ENCODE measurements at regions not wholly inside any gene's neighbourhood (a gene's known extent, or its start where the extent isn't known, plus 50 kb on each side); places are given as distances from the start of the nearest gene placed in this dataset.
"Not testable (repeated sequence)": the region's sequence is repeated elsewhere in the genome, so short reads cannot be mapped to it uniquely, and the experiment has no call there.

- H3K27me3 ChIP-seq: no peaks in the 10 kb centered on the region
- no peak for TF ChIP-seq POLR2A (IDR thresholded peaks at IDR 0.05; ENCODE audit: low read depth)
- no peak for TF ChIP-seq EP300 (IDR thresholded peaks at IDR 0.05)
- TF ChIP-seq CTCF (IDR thresholded peaks at IDR 0.05): no peak
- TF ChIP-seq POLR2AphosphoS5 (IDR thresholded peaks at IDR 0.05): no peak
- intact Hi-C loops (cut with DNase I): no loop called here
Observed at GRCh38 chr15:92749216-92749615, 93.6 kb upstream of the FAM174B start.

GRCh38 chr15:92749946-92750345 is 94.4 kb upstream of the FAM174B start:
- 90% methylated on average over 4 of the region's 4 CpGs for WGBS
- intact Hi-C loops (cut with DNase I): no loop called here
- H3K27ac ChIP-seq (replicated peaks in 1 of 4): no peak overlapping the region
- H3K4me1 ChIP-seq: no peaks in the 10 kb centered on the region
- H3K9me3 ChIP-seq: no peaks in the 10 kb centered on the region
- TF ChIP-seq EP300 (IDR thresholded peaks at IDR 0.05) (no peak), POLR2A (IDR thresholded peaks at IDR 0.05; ENCODE audit: low read depth) (no peak), CTCF (IDR thresholded peaks at IDR 0.05) (no peak), POLR2AphosphoS5 (IDR thresholded peaks at IDR 0.05) (no peak)
- no peak for DNase-seq (ENCODE audit: extremely low spot score)
- H3K27me3 ChIP-seq: no peaks in the 10 kb centered on the region
- no peaks in the 10 kb centered on the region for H3K36me3 ChIP-seq
- H3K4me3 ChIP-seq: no peak overlapping the region

More at GRCh38 chr15:92749216-92749615, 93.6 kb upstream of the FAM174B start:
- no peaks in the 10 kb centered on the region for H3K4me1 ChIP-seq
- H3K4me3 ChIP-seq: no peak overlapping the region
- WGBS: 61% methylated on average over 4 of the region's 4 CpGs
- H3K36me3 ChIP-seq: no peaks in the 10 kb centered on the region
- peaks cover 0 to 1% (median 0%) of the 10 kb centered on the region in 4 donors for H3K9me3 ChIP-seq
- no peak for DNase-seq (ENCODE audit: extremely low spot score)
- no peak overlapping the region for H3K27ac ChIP-seq (replicated peaks in 1 of 4)

DNA sequence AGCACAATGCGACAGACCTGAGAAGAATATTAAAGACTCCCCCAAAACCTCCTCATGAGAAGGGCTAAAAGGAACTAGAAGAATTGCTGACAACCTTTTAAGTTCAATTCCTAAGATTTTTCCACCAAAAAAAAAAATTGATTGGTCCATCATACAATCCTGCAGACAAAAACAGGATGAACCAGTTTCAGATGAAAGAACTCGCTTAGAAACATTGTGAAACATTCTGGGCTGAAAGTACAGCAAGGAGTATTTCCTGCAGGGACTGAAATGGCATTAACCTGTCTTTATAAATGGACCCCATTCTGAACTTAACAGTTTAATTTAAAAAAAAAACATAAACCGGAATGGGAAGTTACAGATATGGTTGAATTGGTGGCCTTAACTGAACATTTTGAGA is 96.0 kb upstream of the FAM174B start:
- 87% methylated on average over 3 of the region's 3 CpGs for WGBS
- no peaks in the 10 kb centered on the region for H3K9me3 ChIP-seq
- no peaks in the 10 kb centered on the region for H3K36me3 ChIP-seq
- H3K4me3 ChIP-seq: no peak overlapping the region
- DNase-seq (ENCODE audit: extremely low spot score): no peak
- TF ChIP-seq CTCF (IDR thresholded peaks at IDR 0.05): no peak
- TF ChIP-seq EP300 (IDR thresholded peaks at IDR 0.05): no peak
- TF ChIP-seq POLR2AphosphoS5 (IDR thresholded peaks at IDR 0.05): no peak
- TF ChIP-seq POLR2A (IDR thresholded peaks at IDR 0.05; ENCODE audit: low read depth): no peak
- intact Hi-C loops (cut with DNase I): no loop called here
- H3K27me3 ChIP-seq: no peaks in the 10 kb centered on the region
- no peaks in the 10 kb centered on the region for H3K4me1 ChIP-seq
- no peak overlapping the region for H3K27ac ChIP-seq (replicated peaks in 1 of 4)

DNA sequence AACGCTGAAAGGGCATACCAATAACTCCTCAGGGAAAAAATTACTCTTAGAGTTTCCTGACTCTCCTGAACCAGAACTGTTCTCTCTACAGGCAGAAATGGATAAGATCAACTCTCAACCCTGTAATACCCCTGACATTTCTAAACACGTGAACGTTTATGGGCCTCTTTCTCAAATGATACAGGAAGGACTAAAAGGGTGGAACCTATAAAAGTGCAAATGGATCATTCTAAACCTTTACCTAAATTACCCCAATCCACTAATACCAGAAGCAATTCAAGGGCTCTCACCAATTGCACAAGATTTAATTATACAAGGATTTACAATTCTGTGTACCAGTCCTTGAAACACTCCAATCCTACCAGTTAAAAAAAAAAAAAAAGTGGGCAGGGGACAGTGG is 98.0 kb upstream of the FAM174B start:
- no peaks in the 10 kb centered on the region for H3K36me3 ChIP-seq
- no peak for DNase-seq (ENCODE audit: extremely low spot score)
- no peak overlapping the region for H3K4me3 ChIP-seq
- H3K9me3 ChIP-seq: no peaks in the 10 kb centered on the region
- no peaks in the 10 kb centered on the region for H3K27me3 ChIP-seq
- intact Hi-C loops (cut with DNase I): no loop called here
- TF ChIP-seq POLR2AphosphoS5 (IDR thresholded peaks at IDR 0.05) (no peak), POLR2A (IDR thresholded peaks at IDR 0.05; ENCODE audit: low read depth) (no peak), EP300 (IDR thresholded peaks at IDR 0.05) (no peak), CTCF (IDR thresholded peaks at IDR 0.05) (no peak)
- 59% methylated on average over 3 of the region's 3 CpGs for WGBS
- no peaks in the 10 kb centered on the region for H3K4me1 ChIP-seq
- H3K27ac ChIP-seq (replicated peaks in 1 of 4): no peak overlapping the region

DNA sequence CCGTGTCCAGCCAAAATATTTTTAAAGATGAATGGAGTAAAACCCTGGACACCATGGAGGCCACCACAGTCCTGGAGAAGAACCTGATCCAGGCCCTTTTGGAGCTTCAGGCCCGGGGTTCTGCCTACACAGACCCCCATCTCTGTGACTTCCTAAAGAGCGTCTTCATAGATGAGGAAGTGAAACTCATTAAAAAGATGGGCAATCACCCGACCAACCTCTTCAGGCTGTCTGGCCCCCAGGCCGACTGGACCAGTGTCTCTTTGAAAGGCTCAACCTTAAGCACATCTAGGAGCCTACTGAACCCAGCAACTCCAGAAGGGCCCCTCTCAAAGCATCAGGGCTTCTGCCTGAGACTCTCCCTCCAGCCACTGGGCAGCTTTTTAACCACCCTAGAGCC is 107.9 kb upstream of the FAM174B start:
- DNase-seq (ENCODE audit: extremely low spot score): no peak
- Histone ChIP-seq H3K27ac (replicated peaks in 1 of 4) (no peak overlapping the region), H3K36me3 (no peaks in the 10 kb centered on the region), H3K27me3 (no peaks in the 10 kb centered on the region), H3K4me1 (no peaks in the 10 kb centered on the region), H3K9me3 (peaks cover 0 to 4% (median 0%) of the 10 kb centered on the region in 4 donors), H3K4me3 (no peak overlapping the region)
- TF ChIP-seq EP300 (IDR thresholded peaks at IDR 0.05) (no peak), POLR2AphosphoS5 (IDR thresholded peaks at IDR 0.05) (no peak), POLR2A (IDR thresholded peaks at IDR 0.05; ENCODE audit: low read depth) (no peak), CTCF (IDR thresholded peaks at IDR 0.05) (no peak)
- 75% methylated on average over 5 of the region's 5 CpGs for WGBS
- intact Hi-C loops (cut with DNase I): no loop called here

- H3K9me3 ChIP-seq; H3K4me3 ChIP-seq; H3K27ac ChIP-seq (replicated peaks in 1 of 4); H3K36me3 ChIP-seq; intact Hi-C loops (cut with DNase I); DNase-seq (ENCODE audit: extremely low spot score); H3K4me1 ChIP-seq; H3K27me3 ChIP-seq: not testable (repeated sequence)
- no CpG with 5 or more reads among the region's 35 CpGs for WGBS
Observed at GRCh38 chr15:92768131-92768530, 112.6 kb upstream of the FAM174B start.

Data from esophagus muscularis mucosa (tissue), 4 donors.